ENCODE measurements at regions not wholly inside any gene's neighbourhood (a gene's known extent, or its start where the extent isn't known, plus 50 kb on each side); places are given as distances from the start of the nearest gene placed in this dataset.

DNA sequence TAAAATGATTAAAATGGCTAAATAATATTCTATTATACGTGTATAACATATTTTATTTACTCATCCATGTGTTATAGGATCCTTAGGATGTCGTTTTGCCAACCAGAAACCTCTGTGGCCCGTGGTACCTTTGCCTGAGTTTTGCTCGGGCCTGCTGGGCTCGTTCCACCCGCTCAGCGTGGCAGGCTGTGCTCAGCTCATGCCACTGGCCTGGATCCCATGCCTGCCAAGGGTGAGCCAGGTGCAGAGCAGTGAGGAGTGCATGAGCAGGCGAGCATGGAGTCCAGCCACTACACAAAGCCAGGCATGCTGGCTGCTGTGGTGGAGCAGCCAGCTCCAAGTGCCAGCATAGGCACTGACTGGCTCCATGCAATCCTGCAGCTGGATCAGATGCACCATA is 417.2 kb downstream of the TTLL7 start:
- no peak for DNase-seq (ENCODE audit: low read depth)

DNA sequence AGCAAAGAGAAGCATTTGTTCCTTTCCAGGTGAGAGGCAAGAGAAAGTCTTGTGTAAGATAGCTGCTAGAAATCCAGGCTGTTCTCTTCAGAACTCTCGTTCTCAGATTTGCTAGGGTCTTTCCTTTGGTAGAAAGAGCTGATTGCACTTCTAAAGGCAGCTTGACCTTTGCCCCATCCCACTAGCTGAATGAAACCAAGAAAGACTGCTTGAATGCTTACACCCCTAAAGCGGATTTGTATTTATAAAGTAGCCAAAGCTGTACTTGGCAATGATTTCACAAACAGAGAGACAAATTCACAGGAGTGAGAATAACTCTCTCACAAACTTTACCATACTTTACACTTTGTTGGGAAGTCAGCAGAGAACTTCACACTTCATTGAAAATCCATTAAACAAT is 424.1 kb downstream of the TTLL7 start:
- no peak for DNase-seq (ENCODE audit: low read depth)

GRCh38 chr1:83573776-83574175 is 425.2 kb downstream of the TTLL7 start:
- DNase-seq (ENCODE audit: low read depth): no peak

GRCh38 chr1:83571536-83571935 is 427.4 kb downstream of the TTLL7 start:
- no peak for DNase-seq (ENCODE audit: low read depth)

GRCh38 chr1:83561346-83561745 is 437.6 kb downstream of the TTLL7 start:
- no peak for DNase-seq (ENCODE audit: low read depth)

DNA sequence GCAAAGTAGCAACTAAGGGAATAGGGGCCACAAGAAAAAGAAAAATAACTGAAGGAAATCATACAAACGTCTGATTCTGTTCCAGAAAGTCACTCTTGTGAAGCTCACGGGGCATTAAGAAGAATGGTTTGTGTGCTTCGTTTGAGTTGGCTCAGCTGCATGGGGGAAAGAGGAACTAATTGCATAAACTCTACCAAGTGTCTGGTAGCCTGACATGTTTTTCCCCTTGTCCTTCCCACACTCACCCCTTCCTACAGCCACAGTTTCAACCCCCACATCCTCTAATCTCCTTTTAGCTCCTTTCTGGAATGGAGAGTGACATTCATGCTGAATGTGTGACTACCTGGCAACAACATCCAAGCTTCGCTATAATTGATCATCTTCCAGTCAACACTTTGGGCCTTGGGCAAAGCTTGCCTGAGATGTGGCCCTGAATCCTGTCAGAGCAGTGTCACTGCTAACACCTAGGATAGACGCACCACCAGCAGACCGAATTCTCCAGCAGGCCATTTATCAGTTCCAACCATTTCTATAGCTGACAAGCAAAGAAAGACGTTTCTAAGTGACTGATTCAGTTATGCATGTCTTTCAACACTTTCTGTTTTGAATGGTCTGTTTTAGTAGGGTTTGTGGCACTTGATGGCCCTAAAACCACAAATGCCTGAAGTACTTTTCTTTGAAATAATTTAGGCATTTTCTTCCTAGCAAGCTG is 439.6 kb downstream of the TTLL7 start:
- DNase-seq (ENCODE audit: low read depth): no peak

DNA sequence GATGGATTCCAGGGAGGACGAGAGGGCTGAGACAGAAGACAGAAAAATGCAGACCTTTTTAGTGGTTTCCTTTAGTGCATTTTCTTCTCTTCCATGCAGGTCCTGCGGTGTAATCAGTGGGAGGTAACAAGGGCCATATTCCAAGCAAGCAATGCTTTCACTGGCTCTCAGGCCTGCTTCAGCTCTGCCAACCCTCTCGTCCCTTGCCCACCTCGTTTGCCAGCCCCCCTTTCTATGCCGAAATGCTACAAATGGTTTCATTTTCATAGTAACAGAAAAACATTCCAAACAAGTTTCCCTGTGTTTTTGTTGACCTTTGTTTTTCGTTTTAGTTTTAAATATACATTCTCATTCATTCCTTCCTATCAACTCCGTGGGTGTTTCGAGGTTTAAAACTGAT is 443.1 kb downstream of the TTLL7 start:
- no peak for DNase-seq (ENCODE audit: low read depth)

- DNase-seq (ENCODE audit: low read depth): no peak
Measured at GRCh38 chr1:83554174-83554573, 444.8 kb downstream of the TTLL7 start.

GRCh38 chr1:83552820-83553219 is 446.1 kb downstream of the TTLL7 start:
- no peak for DNase-seq (ENCODE audit: low read depth)

DNA sequence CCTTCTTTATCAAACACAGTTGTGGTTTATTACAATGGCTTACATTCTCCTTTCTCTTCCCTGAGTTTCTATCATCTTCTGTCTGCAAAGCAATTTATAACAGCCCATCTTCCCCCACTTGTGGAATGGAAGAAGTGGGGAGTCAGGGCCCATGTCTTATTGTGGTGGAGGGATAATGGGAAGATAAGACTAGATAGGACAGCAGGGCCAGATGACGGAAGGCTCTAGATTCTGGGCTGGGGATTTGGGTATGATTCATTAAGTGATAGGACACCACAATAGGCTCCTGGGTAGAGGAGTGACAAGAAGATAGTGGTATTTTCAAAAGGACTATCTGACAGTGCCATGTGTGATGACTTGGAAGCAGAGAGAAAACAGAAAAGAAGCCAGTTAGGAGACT is 450.6 kb downstream of the TTLL7 start:
- DNase-seq (ENCODE audit: low read depth): no peak

- DNase-seq (ENCODE audit: low read depth): no peak
Measured at GRCh38 chr1:83547901-83548300, 451.0 kb downstream of the TTLL7 start.

DNA sequence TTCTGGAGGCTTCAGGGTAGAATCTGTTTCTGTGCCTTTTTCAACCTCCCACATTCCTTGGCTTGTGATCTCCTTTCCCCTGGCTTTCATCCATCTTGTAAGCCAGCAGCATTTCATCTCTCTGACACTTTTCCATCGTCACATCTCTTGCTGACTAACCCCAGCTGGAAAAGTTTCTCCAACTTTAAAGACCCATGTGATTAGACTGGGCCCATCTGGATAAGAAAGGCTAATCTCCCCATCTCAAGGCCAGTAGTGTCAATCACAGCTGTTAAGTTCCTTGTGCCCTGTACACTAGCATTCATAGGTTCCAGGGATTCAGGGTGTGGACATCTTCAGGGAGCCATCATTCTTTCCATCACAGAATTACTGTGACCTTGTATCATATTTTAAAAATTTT is 452.1 kb downstream of the TTLL7 start:
- no peak for DNase-seq (ENCODE audit: low read depth)

- no peak for DNase-seq (ENCODE audit: low read depth)
Measured at GRCh38 chr1:83545066-83545862, 453.7 kb downstream of the TTLL7 start.

DNA sequence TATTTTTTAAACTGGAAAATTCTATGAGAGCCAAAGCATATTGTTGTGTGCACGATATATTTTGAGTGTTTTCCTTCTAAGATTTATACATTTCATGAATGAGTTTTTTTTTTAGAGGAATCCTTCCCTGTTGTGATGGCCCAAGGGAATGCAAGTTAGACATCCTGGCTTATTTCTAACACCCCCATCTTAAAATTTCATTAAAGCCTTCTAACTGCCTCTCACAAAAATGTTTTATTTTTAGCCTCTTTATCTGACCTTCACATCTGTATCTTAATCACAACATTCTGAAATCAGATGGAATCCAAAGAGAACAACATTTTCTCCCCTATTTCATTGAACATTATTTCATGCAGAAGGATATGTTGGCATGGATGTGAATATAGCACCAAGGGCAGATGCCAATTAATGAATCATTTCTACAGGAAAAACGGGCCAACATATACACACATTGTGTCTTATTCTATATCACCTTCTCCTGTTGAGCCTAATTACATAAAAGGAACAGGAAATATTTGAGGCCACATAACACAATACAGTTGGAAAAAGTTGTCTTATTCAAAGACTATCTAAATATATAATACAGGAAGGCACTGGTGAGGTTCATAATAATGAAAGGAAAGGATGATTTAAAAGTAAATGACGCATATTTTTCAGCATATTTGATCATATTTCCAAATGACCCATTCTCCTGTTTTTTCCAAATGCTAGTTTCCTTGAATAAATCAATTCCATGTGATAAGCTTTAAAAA is 455.5 kb downstream of the TTLL7 start:
- no peak for DNase-seq (ENCODE audit: low read depth)

- DNase-seq (ENCODE audit: low read depth): no peak
Measured at GRCh38 chr1:83531521-83532309, 467.2 kb downstream of the TTLL7 start.

DNA sequence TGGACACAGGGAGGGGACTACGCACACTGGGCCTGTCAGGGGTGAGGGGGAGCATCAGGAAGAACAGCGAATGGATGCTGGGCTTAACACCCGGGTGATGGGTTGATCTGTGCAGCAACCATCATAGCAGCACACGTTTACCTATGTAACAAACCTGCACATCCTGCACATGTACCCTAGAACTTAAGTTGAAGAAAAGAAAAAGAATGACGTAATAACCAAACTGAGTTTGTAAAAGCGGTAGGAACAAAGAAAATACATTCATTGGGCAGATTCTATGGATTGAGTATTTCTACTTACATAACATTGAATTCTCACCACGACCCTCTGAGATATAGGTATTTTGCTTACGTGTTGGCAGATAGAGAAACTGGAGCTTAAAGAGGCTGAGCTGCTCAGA is 468.4 kb downstream of the TTLL7 start:
- DNase-seq (ENCODE audit: low read depth): no peak

DNA sequence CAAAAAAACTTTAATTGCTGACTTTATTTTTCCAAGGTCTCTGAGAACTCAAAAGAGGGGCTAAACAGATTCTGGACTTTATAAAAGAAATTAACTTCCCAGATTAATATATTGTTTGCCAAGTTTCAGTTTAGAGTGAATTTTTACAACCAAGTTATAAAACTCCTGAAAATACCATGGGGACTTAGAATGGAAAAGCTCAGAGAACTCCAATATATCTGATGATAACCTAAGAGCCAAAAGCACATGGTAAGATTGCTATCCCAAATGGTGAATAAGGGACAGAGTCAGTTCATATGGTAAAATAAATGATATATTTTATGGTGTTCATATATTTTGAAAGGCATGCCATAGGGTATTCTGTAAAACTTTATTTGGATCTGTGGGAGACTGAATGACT is 470.9 kb downstream of the TTLL7 start:
- no peak for DNase-seq (ENCODE audit: low read depth)

DNA sequence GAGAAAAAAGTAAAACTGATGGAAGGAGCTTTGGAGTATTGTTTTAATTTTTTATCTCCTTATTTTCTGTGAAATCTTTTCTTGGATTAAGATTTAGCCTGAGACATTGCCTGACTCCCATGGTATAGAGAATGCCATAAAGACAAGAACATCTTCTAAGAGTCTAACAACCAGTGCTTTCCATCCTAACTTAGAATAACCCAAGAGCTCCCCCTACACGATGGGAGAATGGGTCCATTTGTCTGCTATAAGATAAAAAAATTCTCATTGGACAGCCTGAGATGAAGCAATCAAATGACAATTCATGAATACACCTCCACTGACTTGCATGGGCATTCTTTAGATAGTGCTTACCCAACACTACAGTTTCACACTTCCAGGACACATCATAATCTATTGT is 478.1 kb downstream of the TTLL7 start:
- no peak for DNase-seq (ENCODE audit: low read depth)

GRCh38 chr1:83516369-83516768 is 482.6 kb downstream of the TTLL7 start:
- no peak for DNase-seq (ENCODE audit: low read depth)

DNA sequence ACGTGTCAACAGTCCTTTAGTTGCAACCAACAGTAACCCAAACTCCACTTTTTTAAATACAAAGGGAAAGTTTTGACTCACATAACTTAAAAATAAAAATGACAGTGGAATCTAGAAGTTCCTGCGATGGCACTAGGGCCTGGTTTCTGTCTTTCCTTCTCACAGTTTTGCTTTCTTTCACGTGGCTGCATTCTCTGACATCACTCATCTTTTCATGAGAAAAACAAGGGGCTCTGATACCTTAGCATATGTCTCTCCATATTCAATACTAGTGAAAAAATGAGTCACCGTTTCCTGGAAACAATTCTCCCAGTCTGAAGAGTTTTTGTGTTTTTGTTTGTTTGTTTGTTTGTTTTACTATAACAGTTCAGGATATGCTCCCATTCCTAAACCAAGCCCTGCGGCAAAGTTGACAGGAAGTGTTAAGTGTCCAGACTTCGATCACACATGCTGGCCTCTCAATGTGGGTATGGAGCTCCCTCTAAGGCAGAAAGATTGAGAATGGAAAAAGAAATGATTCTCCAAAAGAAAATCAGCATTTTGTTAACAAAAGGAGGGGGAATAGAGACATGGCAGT is 483.3 kb downstream of the TTLL7 start:
- no peak for DNase-seq (ENCODE audit: low read depth)

- DNase-seq (ENCODE audit: low read depth): no peak
Measured at GRCh38 chr1:83512373-83513193, 486.3 kb downstream of the TTLL7 start.
